Anterior cingulate cortex (tissue), 58 donors: ENCODE measurements at regions not wholly inside any gene's neighbourhood (a gene's known extent, or its start where the extent isn't known, plus 50 kb on each side); places are given as distances from the start of the nearest gene placed in this dataset.
A peak's percentile ranks its signal among the peaks of the same experiment; 100 is the strongest.

ENCODE experiments used
- DNase-seq, 58 donors: peaks; one replicate each; lab custom pipeline; 2025; lab: John Stamatoyannopoulos, UW

- DNase-seq, result no peak
Observed at GRCh38 chr1:29586215-29586614, 349.9 kb downstream of the PTPRU start.

GRCh38 chr1:29585656-29586055 lies 349.3 kb downstream of the PTPRU start:
- no peak for DNase-seq

GRCh38 chr1:29585201-29585600 lies 348.9 kb downstream of the PTPRU start:
- DNase-seq, result no peak

- no peak for DNase-seq
Observed at GRCh38 chr1:29584776-29585175, 348.5 kb downstream of the PTPRU start.

- DNase-seq, result no peak
Observed at GRCh38 chr1:29584362-29584761, 348.0 kb downstream of the PTPRU start.

GRCh38 chr1:29583727-29584126 lies 347.4 kb downstream of the PTPRU start:
- no peak for DNase-seq

- peak in 1 of 58 donors; percentile 2 for DNase-seq
Observed at GRCh38 chr1:29581256-29581655, 344.9 kb downstream of the PTPRU start.

- peak in 1 of 58 donors; percentile 4 for DNase-seq
Observed at GRCh38 chr1:29579821-29580425, 343.6 kb downstream of the PTPRU start.

GRCh38 chr1:29577512-29577911 lies 341.2 kb downstream of the PTPRU start:
- DNase-seq, result no peak

GRCh38 chr1:29576510-29576909 lies 340.2 kb downstream of the PTPRU start:
- no peak for DNase-seq

- DNase-seq, result no peak
Observed at GRCh38 chr1:29575826-29576225, 339.5 kb downstream of the PTPRU start.

- DNase-seq, result no peak
Observed at GRCh38 chr1:29575277-29575676, 339.0 kb downstream of the PTPRU start.

- DNase-seq, result no peak
Observed at GRCh38 chr1:29574871-29575270, 338.5 kb downstream of the PTPRU start.

- DNase-seq, result no peak
Observed at GRCh38 chr1:29569971-29570634, 333.8 kb downstream of the PTPRU start.

- DNase-seq, result no peak
Observed at GRCh38 chr1:29567257-29567656, 330.9 kb downstream of the PTPRU start.

GRCh38 chr1:29565490-29565889 lies 329.2 kb downstream of the PTPRU start:
- no peak for DNase-seq

GRCh38 chr1:29563571-29563970 lies 327.2 kb downstream of the PTPRU start:
- DNase-seq, result no peak

GRCh38 chr1:29563092-29563491 lies 326.8 kb downstream of the PTPRU start:
- no peak for DNase-seq

- no peak for DNase-seq
Observed at GRCh38 chr1:29559056-29559455, 322.7 kb downstream of the PTPRU start.

- no peak for DNase-seq
Observed at GRCh38 chr1:29557701-29558600, 321.6 kb downstream of the PTPRU start.

- DNase-seq, result no peak
Observed at GRCh38 chr1:29557066-29557465, 320.7 kb downstream of the PTPRU start.
